ENCODE measurements at regions not wholly inside any gene's neighbourhood (a gene's known extent, or its start where the extent isn't known, plus 50 kb on each side); places are given as distances from the start of the nearest gene placed in this dataset.

DNA sequence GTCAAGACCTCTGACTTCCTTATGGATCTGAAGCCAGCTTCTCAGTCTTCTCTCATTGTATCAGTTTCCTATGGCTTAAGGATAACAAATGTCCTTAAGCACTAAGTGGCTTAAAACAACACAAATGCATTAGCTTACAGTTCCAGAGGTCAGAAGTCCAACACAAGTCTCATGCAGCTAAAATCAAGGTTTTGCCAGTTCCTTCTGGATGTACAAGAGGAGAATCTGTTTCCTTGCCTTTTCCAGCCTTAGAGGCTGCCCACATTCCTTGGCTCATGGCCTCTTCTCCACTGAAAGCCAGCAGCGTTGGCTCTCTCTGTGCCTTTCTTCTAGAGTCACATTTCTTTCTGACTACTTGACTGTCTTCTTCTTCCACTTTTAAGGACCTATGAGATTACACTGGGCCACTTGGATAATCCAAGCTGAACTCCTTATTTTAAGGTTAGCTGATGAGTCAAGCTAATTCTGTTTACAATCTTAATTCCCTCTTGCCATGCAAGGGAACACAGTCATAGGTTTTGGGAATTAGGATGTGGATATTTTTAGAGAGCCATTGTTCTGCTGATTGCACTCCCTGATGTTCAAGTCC is 179.0 kb downstream of the BCAS1 start:
- no peak overlapping the region for H3K4me3 ChIP-seq (ENCODE audit: low read depth in 1 of 3, low read length in 3 of 3)
- H3K27ac ChIP-seq (ENCODE audit: low read depth in 1 of 3, low read length in 2 of 3): peak overlapping the region in 1 of 3 donors; percentile 45
- WGBS, 3 donors: 64 to 95% (median 84%) methylated on average over 1 of the region's 1 CpG
- no peaks in the 10 kb centered on the region for H3K27me3 ChIP-seq (ENCODE audit: control insufficient read depth in 3 of 3, insufficient read depth in 3 of 3, low read length in 3 of 3)
- no peaks in the 10 kb centered on the region for H3K36me3 ChIP-seq (ENCODE audit: control insufficient read depth in 3 of 3, insufficient read depth in 2 of 3, low read depth in 1 of 3, low read length in 3 of 3)
- FAIRE-seq: no peak
- H3K4me1 ChIP-seq (ENCODE audit: control insufficient read depth in 3 of 3, insufficient read depth in 2 of 3, low read depth in 1 of 3, low read length in 2 of 3): peaks cover 0 to 3% (median 2%) of the 10 kb centered on the region in 3 donors
- H3K9me3 ChIP-seq (ENCODE audit: control insufficient read depth in 2 of 2, insufficient read depth in 1 of 2, low read depth in 1 of 2, low read length in 1 of 2): peaks cover 0 to 5% of the 10 kb centered on the region in 2 donors
- DNase-seq: peak in 1 of 2 donors; percentile 29

DNA sequence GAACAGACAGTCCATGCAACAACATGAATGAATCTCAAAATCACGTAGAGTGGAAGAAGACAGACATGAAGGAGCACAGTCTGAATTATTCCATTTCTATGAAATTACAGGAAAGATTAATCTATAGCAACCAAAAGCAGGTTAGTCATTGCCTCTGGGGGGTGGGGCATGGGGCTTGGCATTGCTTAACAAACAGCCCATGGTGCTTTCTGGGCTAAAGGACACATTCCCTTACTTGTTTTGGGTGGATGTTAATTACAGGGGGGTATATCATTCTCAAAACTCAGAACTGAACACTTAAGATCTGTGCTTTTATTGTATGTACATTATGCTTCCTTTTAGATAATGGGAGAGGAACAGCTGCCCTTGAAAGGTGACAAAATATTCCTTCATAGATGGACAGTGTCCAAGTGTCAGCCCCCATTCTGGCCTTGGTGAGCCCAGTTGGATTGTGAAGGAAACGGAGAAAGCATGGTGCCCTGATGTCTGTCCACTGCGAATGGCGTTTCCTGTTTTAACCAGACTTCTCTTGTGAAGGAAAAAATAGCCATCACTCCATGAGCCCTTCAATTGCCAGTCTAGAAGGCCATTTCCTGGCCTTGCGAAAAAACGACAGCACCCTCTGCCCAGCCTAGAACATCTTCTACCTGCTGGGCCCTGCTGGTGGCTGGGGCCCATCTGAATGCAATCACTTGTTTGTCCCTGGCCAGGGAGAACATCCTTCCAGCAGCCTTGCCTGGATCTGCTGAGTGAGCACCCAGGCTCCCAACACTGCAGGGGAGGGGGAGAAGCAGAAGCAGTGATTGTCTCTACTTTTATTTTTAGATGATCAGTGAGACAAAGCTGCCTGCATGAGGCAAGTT is 179.7 kb downstream of the BCAS1 start:
- Histone ChIP-seq H3K27me3 (ENCODE audit: control insufficient read depth in 3 of 3, insufficient read depth in 3 of 3, low read length in 3 of 3) (no peaks in the 10 kb centered on the region), H3K4me1 (ENCODE audit: control insufficient read depth in 3 of 3, insufficient read depth in 2 of 3, low read depth in 1 of 3, low read length in 2 of 3) (peaks cover 0 to 5% (median 3%) of the 10 kb centered on the region in 3 donors), H3K9me3 (ENCODE audit: control insufficient read depth in 2 of 2, insufficient read depth in 1 of 2, low read depth in 1 of 2, low read length in 1 of 2) (peaks cover 0 to 5% of the 10 kb centered on the region in 2 donors), H3K4me3 (ENCODE audit: low read depth in 1 of 3, low read length in 3 of 3) (no peak overlapping the region), H3K27ac (ENCODE audit: low read depth in 1 of 3, low read length in 2 of 3) (peak overlapping the region in 1 of 3 donors; percentile 45), H3K36me3 (ENCODE audit: control insufficient read depth in 3 of 3, insufficient read depth in 2 of 3, low read depth in 1 of 3, low read length in 3 of 3) (no peaks in the 10 kb centered on the region)
- WGBS, 3 donors: 82 to 90% (median 88%) methylated on average over 6 of the region's 6 CpGs
- no peak for FAIRE-seq
- DNase-seq: no peak

- DNase-seq: no peak
- peaks cover 0 to 5% of the 10 kb centered on the region in 2 donors for H3K9me3 ChIP-seq (ENCODE audit: control insufficient read depth in 2 of 2, insufficient read depth in 1 of 2, low read depth in 1 of 2, low read length in 1 of 2)
- no peak overlapping the region for H3K27ac ChIP-seq (ENCODE audit: low read depth in 1 of 3, low read length in 2 of 3)
- 93 to 95% (median 93%) methylated on average over 10 of the region's 10 CpGs for WGBS, 3 donors
- no peaks in the 10 kb centered on the region for H3K27me3 ChIP-seq (ENCODE audit: control insufficient read depth in 3 of 3, insufficient read depth in 3 of 3, low read length in 3 of 3)
- peaks cover 0 to 5% (median 3%) of the 10 kb centered on the region in 3 donors for H3K4me1 ChIP-seq (ENCODE audit: control insufficient read depth in 3 of 3, insufficient read depth in 2 of 3, low read depth in 1 of 3, low read length in 2 of 3)
- H3K36me3 ChIP-seq (ENCODE audit: control insufficient read depth in 3 of 3, insufficient read depth in 2 of 3, low read depth in 1 of 3, low read length in 3 of 3): no peaks in the 10 kb centered on the region
- no peak overlapping the region for H3K4me3 ChIP-seq (ENCODE audit: low read depth in 1 of 3, low read length in 3 of 3)
- no peak for FAIRE-seq
These were observed 180.8 kb downstream of the BCAS1 start for GRCh38 chr20:53889411-53890148.

GRCh38 chr20:53888951-53889350 is 181.4 kb downstream of the BCAS1 start:
- no peak overlapping the region for H3K4me3 ChIP-seq (ENCODE audit: low read depth in 1 of 3, low read length in 3 of 3)
- no peaks in the 10 kb centered on the region for H3K27me3 ChIP-seq (ENCODE audit: control insufficient read depth in 3 of 3, insufficient read depth in 3 of 3, low read length in 3 of 3)
- FAIRE-seq: no peak
- no peak for DNase-seq
- H3K9me3 ChIP-seq (ENCODE audit: control insufficient read depth in 2 of 2, insufficient read depth in 1 of 2, low read depth in 1 of 2, low read length in 1 of 2): peaks cover 0 to 5% of the 10 kb centered on the region in 2 donors
- H3K36me3 ChIP-seq (ENCODE audit: control insufficient read depth in 3 of 3, insufficient read depth in 2 of 3, low read depth in 1 of 3, low read length in 3 of 3): no peaks in the 10 kb centered on the region
- 82 to 88% (median 83%) methylated on average over 3 of the region's 3 CpGs for WGBS, 3 donors
- peaks cover 0 to 5% (median 3%) of the 10 kb centered on the region in 3 donors for H3K4me1 ChIP-seq (ENCODE audit: control insufficient read depth in 3 of 3, insufficient read depth in 2 of 3, low read depth in 1 of 3, low read length in 2 of 3)
- no peak overlapping the region for H3K27ac ChIP-seq (ENCODE audit: low read depth in 1 of 3, low read length in 2 of 3)

DNA sequence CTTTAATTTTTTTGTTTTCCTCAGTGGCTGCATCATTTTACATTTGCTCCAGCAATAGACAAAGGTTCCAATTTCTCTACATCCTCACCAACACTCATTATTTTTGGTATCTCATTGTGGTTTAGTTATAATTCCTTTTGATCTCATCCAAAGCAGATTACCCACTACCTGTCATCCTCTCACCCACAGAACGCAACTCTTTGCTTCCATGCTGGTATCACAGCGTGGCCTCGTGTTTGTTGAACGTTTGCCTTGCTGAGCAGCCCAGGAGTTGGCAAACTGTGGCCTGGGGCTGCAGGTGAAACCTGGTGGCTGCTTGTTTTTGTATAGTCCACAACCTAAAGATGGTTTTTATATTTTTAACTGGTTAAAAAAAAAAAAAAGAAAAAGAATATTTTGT is 181.9 kb downstream of the BCAS1 start:
- Histone ChIP-seq H3K36me3 (ENCODE audit: control insufficient read depth in 3 of 3, insufficient read depth in 2 of 3, low read depth in 1 of 3, low read length in 3 of 3) (no peaks in the 10 kb centered on the region), H3K27me3 (ENCODE audit: control insufficient read depth in 3 of 3, insufficient read depth in 3 of 3, low read length in 3 of 3) (no peaks in the 10 kb centered on the region), H3K9me3 (ENCODE audit: control insufficient read depth in 2 of 2, insufficient read depth in 1 of 2, low read depth in 1 of 2, low read length in 1 of 2) (peaks cover 0 to 5% of the 10 kb centered on the region in 2 donors), H3K4me3 (ENCODE audit: low read depth in 1 of 3, low read length in 3 of 3) (no peak overlapping the region), H3K4me1 (ENCODE audit: control insufficient read depth in 3 of 3, insufficient read depth in 2 of 3, low read depth in 1 of 3, low read length in 2 of 3) (peaks cover 0 to 5% (median 3%) of the 10 kb centered on the region in 3 donors), H3K27ac (ENCODE audit: low read depth in 1 of 3, low read length in 2 of 3) (no peak overlapping the region)
- no peak for FAIRE-seq
- WGBS, 3 donors: 64 to 67% (median 66%) methylated on average over 4 of the region's 4 CpGs
- no peak for DNase-seq

DNA sequence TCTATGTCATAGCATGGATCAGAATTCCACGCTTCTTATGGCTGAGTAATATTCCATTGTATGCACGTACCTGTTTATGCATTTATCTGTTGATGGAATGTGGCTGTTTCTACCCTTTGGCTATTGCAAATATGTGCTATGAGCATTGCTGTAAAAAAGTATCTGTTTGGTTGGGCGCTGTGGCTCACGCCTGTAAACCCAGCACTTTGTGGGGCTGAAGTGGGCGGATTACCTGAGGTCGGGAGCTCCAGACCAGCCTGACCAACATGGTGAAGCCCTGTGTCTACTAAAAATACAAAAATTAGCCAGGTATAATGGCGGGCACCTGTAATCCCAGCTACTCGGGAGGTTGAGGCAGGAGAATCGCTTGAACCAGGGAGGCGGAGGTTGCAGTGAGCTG is 182.4 kb downstream of the BCAS1 start:
- FAIRE-seq: no peak
- Histone ChIP-seq H3K4me1 (ENCODE audit: control insufficient read depth in 3 of 3, insufficient read depth in 2 of 3, low read depth in 1 of 3, low read length in 2 of 3) (peaks cover 0 to 5% (median 3%) of the 10 kb centered on the region in 3 donors), H3K27ac (ENCODE audit: low read depth in 1 of 3, low read length in 2 of 3) (no peak overlapping the region), H3K9me3 (ENCODE audit: control insufficient read depth in 2 of 2, insufficient read depth in 1 of 2, low read depth in 1 of 2, low read length in 1 of 2) (peaks cover 0 to 5% of the 10 kb centered on the region in 2 donors), H3K4me3 (ENCODE audit: low read depth in 1 of 3, low read length in 3 of 3) (no peak overlapping the region), H3K27me3 (ENCODE audit: control insufficient read depth in 3 of 3, insufficient read depth in 3 of 3, low read length in 3 of 3) (no peaks in the 10 kb centered on the region), H3K36me3 (ENCODE audit: control insufficient read depth in 3 of 3, insufficient read depth in 2 of 3, low read depth in 1 of 3, low read length in 3 of 3) (no peaks in the 10 kb centered on the region)
- DNase-seq: no peak
- 96 to 97% (median 96%) methylated on average over 10 of the region's 10 CpGs for WGBS, 3 donors

DNA sequence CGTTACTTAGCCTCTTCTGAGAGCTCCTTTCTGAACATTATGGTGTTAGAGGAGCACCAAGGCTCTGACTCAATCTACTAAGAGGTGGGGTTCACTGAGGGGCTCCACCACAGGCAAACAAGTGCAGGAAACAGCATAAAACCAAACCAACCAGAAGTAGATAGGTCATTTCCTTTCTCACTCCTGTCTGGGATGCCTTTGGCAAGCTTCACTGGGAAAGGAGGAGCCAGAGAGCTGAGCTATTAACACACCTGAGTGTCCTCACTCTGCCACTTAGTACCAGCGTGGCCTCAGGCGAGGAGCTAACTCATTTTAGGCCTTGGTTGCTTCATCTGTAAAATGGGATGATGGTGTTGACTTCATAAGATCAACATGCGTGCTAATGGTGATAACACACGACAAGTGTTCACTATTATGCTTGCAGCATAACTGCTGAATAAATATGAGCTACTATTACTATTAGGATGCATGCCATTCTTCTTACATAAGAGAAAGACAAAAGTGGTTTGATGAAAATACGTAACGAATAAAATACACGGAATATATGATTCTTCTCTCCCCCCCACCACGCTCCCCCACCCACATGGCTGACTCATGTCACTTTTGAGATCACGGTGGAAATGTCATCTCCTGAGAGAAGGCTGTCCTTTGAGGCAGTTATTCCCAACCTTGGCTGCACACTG is 185.4 kb downstream of the BCAS1 start:
- Histone ChIP-seq H3K36me3 (ENCODE audit: control insufficient read depth in 3 of 3, insufficient read depth in 2 of 3, low read depth in 1 of 3, low read length in 3 of 3) (no peaks in the 10 kb centered on the region), H3K4me3 (ENCODE audit: low read depth in 1 of 3, low read length in 3 of 3) (no peak overlapping the region), H3K9me3 (ENCODE audit: control insufficient read depth in 2 of 2, insufficient read depth in 1 of 2, low read depth in 1 of 2, low read length in 1 of 2) (no peaks in the 10 kb centered on the region), H3K4me1 (ENCODE audit: control insufficient read depth in 3 of 3, insufficient read depth in 2 of 3, low read depth in 1 of 3, low read length in 2 of 3) (peaks cover 0 to 2% (median 0%) of the 10 kb centered on the region in 3 donors), H3K27ac (ENCODE audit: low read depth in 1 of 3, low read length in 2 of 3) (peak overlapping the region in 1 of 3 donors; percentile 65), H3K27me3 (ENCODE audit: control insufficient read depth in 3 of 3, insufficient read depth in 3 of 3, low read length in 3 of 3) (no peaks in the 10 kb centered on the region)
- 69 to 76% (median 74%) methylated on average over 10 of the region's 10 CpGs for WGBS, 3 donors
- FAIRE-seq (no peak), DNase-seq (no peak)
